PC-9 (cell line): ENCODE measurements at regions not wholly inside any gene's neighbourhood (a gene's known extent, or its start where the extent isn't known, plus 50 kb on each side); places are given as distances from the start of the nearest gene placed in this dataset.

ENCODE experiments used
- CTCF ChIP-seq: fragments of 200-600 bp; sonication (generic); conservative IDR thresholded peaks from 2 replicates; pipeline ENCODE4 v1.6.1; 2017; ENCODE audit warnings: mixed run types, antibody characterized with exemption, mild to moderate bottlenecking, moderate library complexity
- EZH2 ChIP-seq: fragments of 200-600 bp; sonication (generic); IDR thresholded peaks from 2 replicates; pipeline ENCODE4 v1.8.0; 2017; ENCODE audit warnings: antibody characterized with exemption, low read depth

GRCh38 chr20:4305091-4305490, 56.0 kb upstream of the ADRA1D start:
- TF ChIP-seq CTCF (no peak), EZH2 (no peak)
